H1 (cell line): ENCODE measurements at regions not wholly inside any gene's neighbourhood (a gene's known extent, or its start where the extent isn't known, plus 50 kb on each side); places are given as distances from the start of the nearest gene placed in this dataset.

Experiments
- CTCF ChIA-PET: fragments of 300-600 bp; sonication (Branson Sonifier 250); formaldehyde crosslinking; loops from one replicate; lab custom pipeline; 2021; ENCODE audit not compliant: partially characterized antibody; lab: Charles Lee
- POLR2A ChIA-PET: fragments of 300-600 bp; sonication (Branson Sonifier 250); formaldehyde crosslinking; loops from one replicate; lab custom pipeline; 2021; ENCODE audit warnings: inconsistent platforms; ENCODE audit not compliant: partially characterized antibody; lab: Charles Lee
- DNase-seq, 2 experiments: peaks; one replicate each; pipeline versions ENCODE4 v3.0.0 to v3.0.0-alpha.2; 2010 to 2022; ENCODE audit warnings: low spot score in 2 of 2, low read depth in 1 of 2, mixed read lengths in 1 of 2
- FAIRE-seq: peaks from 2 replicates; lab custom pipeline; 2011; peaks lifted over from hg19 to GRCh38; lab: Jason Lieb, UNC
- H2AFZ ChIP-seq: 2 replicates; pipeline ENCODE4 v1.8.1; 2012; ENCODE audit warnings: low read length, inconsistent platforms
- H2AK5ac ChIP-seq: 2 replicates; pipeline ENCODE4 v1.6.1; 2013; ENCODE audit warnings: low read depth, low read length
- H2BK120ac ChIP-seq: replicated peaks from 2 replicates; pipeline ENCODE3; 2013; ENCODE audit warnings: low read depth, low read length, inconsistent platforms
- H2BK12ac ChIP-seq: 2 replicates; pipeline ENCODE4 v1.6.1; 2013; ENCODE audit warnings: low read depth, low read length
- H2BK15ac ChIP-seq: 2 replicates; pipeline ENCODE4 v1.6.1; 2013; ENCODE audit warnings: low read length
- H2BK20ac ChIP-seq: 2 replicates; pipeline ENCODE4 v1.6.1; 2013; ENCODE audit warnings: low read length
- H2BK5ac ChIP-seq: 2 replicates; pipeline ENCODE4 v1.6.1; 2013; ENCODE audit warnings: low read depth, low read length
- H3K14ac ChIP-seq: 2 replicates; pipeline ENCODE4 v1.6.1; 2013; ENCODE audit warnings: inconsistent platforms; ENCODE audit not compliant: insufficient read length
- H3K18ac ChIP-seq: 2 replicates; pipeline ENCODE4 v1.6.1; 2013; ENCODE audit warnings: low read length; ENCODE audit errors: extremely low read depth
- H3K23ac ChIP-seq: 2 replicates; pipeline ENCODE4 v1.6.1; 2013; ENCODE audit warnings: inconsistent platforms; ENCODE audit not compliant: insufficient read length
- H3K23me2 ChIP-seq: 2 replicates; pipeline ENCODE4 v1.6.1; 2013; ENCODE audit warnings: low read depth, low read length
- H3K27ac ChIP-seq: 2 replicates; pipeline ENCODE4 v1.6.1; 2011; ENCODE audit warnings: low read depth, low read length, inconsistent platforms
- H3K27me3 ChIP-seq, 4 experiments: replicated peaks in 1 of 4; 1 replicate in 1 of 4; 2 replicates in 3 of 4; pipeline versions ENCODE4 v1.6.1 to v1.8.1; 2011 to 2013; ENCODE audit warnings: low read length in 3 of 4, mild to moderate bottlenecking in 3 of 4, inconsistent platforms in 2 of 4, mixed read lengths in 2 of 4, moderate library complexity in 1 of 4; ENCODE audit not compliant: control insufficient read depth in 3 of 4, insufficient read depth in 3 of 4; ENCODE audit errors: extremely low read depth in 1 of 4
- H3K36me3 ChIP-seq, 4 experiments: 2 replicates each; pipeline versions ENCODE4 v1.6.1 to v1.8.1; 2011 to 2013; ENCODE audit warnings: mild to moderate bottlenecking in 4 of 4, low read length in 3 of 4, moderate library complexity in 2 of 4, control low read depth in 1 of 4, inconsistent platforms in 1 of 4; ENCODE audit not compliant: insufficient read depth in 4 of 4, control insufficient read depth in 2 of 4
- H3K4ac ChIP-seq: replicated peaks from 2 replicates; pipeline ENCODE3; 2013; ENCODE audit warnings: low read length, low read depth, mixed read lengths, inconsistent platforms; ENCODE audit not compliant: insufficient read length
- H3K4me1 ChIP-seq, 4 experiments: replicated peaks in 1 of 4; 1 replicate in 1 of 4; 2 replicates in 3 of 4; pipeline versions ENCODE4 v1.6.1 to v1.8.1; 2011 to 2013; ENCODE audit warnings: low read length in 3 of 4, inconsistent platforms in 2 of 4, mixed read lengths in 1 of 4; ENCODE audit not compliant: insufficient read depth in 4 of 4, control insufficient read depth in 3 of 4
- H3K4me2 ChIP-seq, 2 experiments: 2 replicates each; pipeline versions ENCODE4 v1.6.1 to v1.8.1; 2011 to 2013; ENCODE audit warnings: low read depth in 2 of 2, low read length in 2 of 2, control low read depth in 1 of 2, inconsistent platforms in 1 of 2, mild to moderate bottlenecking in 1 of 2; ENCODE audit not compliant: insufficient read depth in 1 of 2
- H3K4me3 ChIP-seq, 4 experiments: fragments of 200-600, 300-600 bp in 1 of 4; sonication (generic), shearing (Covaris generic), sonication (Bioruptor Twin) in 1 of 4; 2 replicates each; pipeline versions ENCODE4 v1.5.1 to v1.8.1; 2011 to 2016; ENCODE audit warnings: low read length in 4 of 4, low read depth in 3 of 4, control low read depth in 2 of 4, inconsistent platforms in 2 of 4, mild to moderate bottlenecking in 2 of 4, mixed read lengths in 1 of 4, moderate library complexity in 1 of 4; ENCODE audit not compliant: insufficient read depth in 2 of 4; ENCODE audit errors: extremely low read depth in 1 of 4
- H3K56ac ChIP-seq: replicated peaks from 2 replicates; pipeline ENCODE3; 2013; ENCODE audit warnings: low read depth, mild to moderate bottlenecking, mixed read lengths, low read length, inconsistent platforms; ENCODE audit not compliant: insufficient read length
- H3K79me1 ChIP-seq: 2 replicates; pipeline ENCODE4 v1.6.1; 2013; ENCODE audit warnings: low read depth, low read length, control low read depth
- H3K79me2 ChIP-seq, 2 experiments: 2 replicates each; pipeline versions ENCODE4 v1.6.1 to v1.8.1; 2012 to 2013; ENCODE audit warnings: low read length in 2 of 2, mild to moderate bottlenecking in 2 of 2, inconsistent platforms in 1 of 2; ENCODE audit not compliant: insufficient read depth in 2 of 2, control insufficient read depth in 1 of 2
- H3K9ac ChIP-seq, 4 experiments: replicated peaks in 1 of 4; 1 replicate in 1 of 4; 2 replicates in 3 of 4; pipeline versions ENCODE4 v1.6.1 to v1.8.1; 2011 to 2013; ENCODE audit warnings: low read depth in 3 of 4, low read length in 3 of 4, control low read depth in 2 of 4, mild to moderate bottlenecking in 2 of 4, moderate library complexity in 2 of 4, inconsistent platforms in 1 of 4; ENCODE audit errors: extremely low read depth in 1 of 4
- H3K9me3 ChIP-seq, 2 experiments: 2 replicates each; pipeline versions ENCODE4 v1.6.1 to v1.8.1; 2012 to 2013; ENCODE audit warnings: mild to moderate bottlenecking in 2 of 2, moderate library complexity in 2 of 2, control low read depth in 1 of 2, inconsistent platforms in 1 of 2, low read depth in 1 of 2, low read length in 1 of 2, mixed read lengths in 1 of 2; ENCODE audit not compliant: insufficient read depth in 2 of 2
- H4K20me1 ChIP-seq, 2 experiments: replicated peaks in 1 of 2; 2 replicates each; pipeline versions ENCODE3 to v1.8.1; 2011 to 2013; ENCODE audit warnings: inconsistent platforms in 2 of 2, low read length in 2 of 2, mild to moderate bottlenecking in 1 of 2; ENCODE audit not compliant: insufficient read depth in 2 of 2, control insufficient read depth in 1 of 2
- H4K5ac ChIP-seq: 2 replicates; pipeline ENCODE4 v1.6.1; 2013; ENCODE audit warnings: low read length, low read depth, mixed read lengths, inconsistent platforms; ENCODE audit not compliant: insufficient read length
- H4K8ac ChIP-seq: 2 replicates; pipeline ENCODE4 v1.8.0; 2013; ENCODE audit warnings: mild to moderate bottlenecking, moderate library complexity, low read length, inconsistent platforms; ENCODE audit not compliant: insufficient read depth; ENCODE audit errors: extremely low read depth
- H4K91ac ChIP-seq: replicated peaks from 2 replicates; pipeline ENCODE3; 2013; ENCODE audit warnings: low read length, mixed read lengths, inconsistent platforms; ENCODE audit not compliant: insufficient read length
- ATF3 ChIP-seq: IDR thresholded peaks from 2 replicates; pipeline ENCODE4 v1.6.1; 2011; ENCODE audit warnings: low read depth, mild to moderate bottlenecking, low read length; ENCODE audit not compliant: insufficient read depth
- CHD2 ChIP-seq: IDR thresholded peaks from 2 replicates; pipeline ENCODE4 v1.6.1; 2012; ENCODE audit warnings: low read length, improper control_type of control experiment
- E2F6 ChIP-seq: IDR thresholded peaks from 2 replicates; pipeline ENCODE4 v1.6.1; 2012; ENCODE audit warnings: inconsistent platforms
- GABPA ChIP-seq: IDR thresholded peaks from 2 replicates; pipeline ENCODE4 v1.6.1; 2011; ENCODE audit warnings: mild to moderate bottlenecking, low read length, moderate library complexity, borderline replicate concordance; ENCODE audit not compliant: insufficient read depth
- GTF2F1 ChIP-seq: IDR thresholded peaks from 2 replicates; pipeline ENCODE4 v1.6.1; 2012; ENCODE audit warnings: low read depth, low read length, improper control_type of control experiment, borderline replicate concordance
- JUN ChIP-seq: IDR thresholded peaks from 2 replicates; pipeline ENCODE4 v1.6.1; 2011; ENCODE audit warnings: low read depth, mild to moderate bottlenecking, improper control_type of control experiment, low read length
- JUND ChIP-seq: IDR thresholded peaks from 2 replicates; pipeline ENCODE4 v1.6.1; 2011; ENCODE audit warnings: mild to moderate bottlenecking, improper control_type of control experiment, low read length
- POLR2A ChIP-seq, 2 experiments: IDR thresholded peaks; 1 replicate in 1 of 2; 2 replicates in 1 of 2; pipeline ENCODE4 v1.6.1; 2011; ENCODE audit warnings: low read depth in 2 of 2, low read length in 2 of 2, mild to moderate bottlenecking in 2 of 2; ENCODE audit errors: control extremely low read depth in 1 of 2
- POLR2AphosphoS5 ChIP-seq: IDR thresholded peaks from 2 replicates; pipeline ENCODE4 v1.6.1; 2011; ENCODE audit warnings: low read depth, low read length
- RAD21 ChIP-seq, 2 experiments: IDR thresholded peaks in 1 of 2; conservative IDR thresholded peaks in 1 of 2; 2 replicates each; pipeline ENCODE4 v1.6.1; 2011; ENCODE audit warnings: low read depth in 2 of 2, low read length in 2 of 2, improper control_type of control experiment in 1 of 2, inconsistent platforms in 1 of 2, mild to moderate bottlenecking in 1 of 2, moderate library complexity in 1 of 2
- RBBP5 ChIP-seq: IDR thresholded peaks from 2 replicates; pipeline ENCODE4 v1.7.1; 2012; ENCODE audit warnings: low read depth, mild to moderate bottlenecking, inconsistent platforms, low read length, moderate library complexity, borderline replicate concordance
- RFX5 ChIP-seq: IDR thresholded peaks from 2 replicates; pipeline ENCODE4 v1.6.1; 2011; ENCODE audit warnings: low read depth, low read length, improper control_type of control experiment, borderline replicate concordance
- SIRT6 ChIP-seq: IDR thresholded peaks from one replicate; pipeline ENCODE4 v1.7.1; 2012; ENCODE audit warnings: low read length, inconsistent platforms
- TCF12 ChIP-seq: IDR thresholded peaks from 2 replicates; pipeline ENCODE4 v1.6.1; 2011; ENCODE audit warnings: low read depth, mild to moderate bottlenecking, low read length
- ZNF274 ChIP-seq: IDR thresholded peaks from 2 replicates; pipeline ENCODE4 v1.7.0; 2012; ENCODE audit warnings: low read length, borderline replicate concordance; ENCODE audit errors: extremely low read depth
- WGBS, 2 experiments: shearing (Covaris generic) in 1 of 2; methylation state at CpG; one replicate each; pipeline versions ENCODE4 v1.1.6 to v1.1.7; 2013 to 2015; ENCODE audit warnings: low lambda C conversion rate in 2 of 2, mixed read lengths in 2 of 2, inconsistent platforms in 1 of 2, low coverage in 1 of 2, missing lambda C conversion rate in 1 of 2; ENCODE audit not compliant: insufficient replicate concordance in 2 of 2, insufficient coverage in 1 of 2, insufficient read length in 1 of 2; ENCODE audit errors: extremely low coverage in 1 of 2, missing lambda C conversion rate in 1 of 2; 5-methylcytosine and 5-hydroxymethylcytosine counted together

- no peak overlapping the region for H3K23ac ChIP-seq
- WGBS, 2 experiments: 89% methylated on average over 2 of the region's 2 CpGs; no CpG with 5 or more reads in 1 of the 2 experiments
- CTCF ChIA-PET: interaction anchor here (1.0 to 1.5 kb wide), 6 partner anchors 9 to 359 kb away, joined by 3 to 6 read pairs (median 3); no protein-coding TSS in a partner anchor
These were observed 364.0 kb upstream of the IL12A start for GRCh38 chr3:159624616-159625015.

More at GRCh38 chr3:159624616-159625015, 364.0 kb upstream of the IL12A start:
- POLR2A ChIA-PET: no interaction called here
- Histone ChIP-seq H3K27me3 (no peaks in the 10 kb centered on the region), H3K27ac (no peak overlapping the region), H3K4me3 (no peak overlapping the region), H3K4me2 (no peak overlapping the region), H4K91ac (no peak overlapping the region), H4K5ac (no peak overlapping the region), H3K79me2 (no peaks in the 10 kb centered on the region), H3K79me1 (no peaks in the 10 kb centered on the region), H3K18ac (no peak overlapping the region), H4K8ac (no peak overlapping the region), H3K9ac (no peak overlapping the region), H2BK15ac (no peak overlapping the region), H2BK20ac (no peak overlapping the region), H2AFZ (peak overlapping the region; percentile 38; the same call in 1 of the 2 replicates), H4K20me1 (no peaks in the 10 kb centered on the region), H3K23me2 (no peaks in the 10 kb centered on the region), H3K4me1 (no peaks in the 10 kb centered on the region), H3K4ac (no peak overlapping the region), H2BK12ac (no peak overlapping the region), H3K36me3 (no peaks in the 10 kb centered on the region), H2BK120ac (no peak overlapping the region), H3K9me3 (no peaks in the 10 kb centered on the region), H2AK5ac (no peak overlapping the region), H3K56ac (no peak overlapping the region), H3K14ac (no peak overlapping the region), H2BK5ac (no peak overlapping the region)
- DNase-seq (no peak), FAIRE-seq (no peak)
- TF ChIP-seq RBBP5: no peak
- TF ChIP-seq JUN: no peak
- no peak for TF ChIP-seq POLR2AphosphoS5
- TF ChIP-seq RAD21 (IDR thresholded peaks at IDR 0.05 in 1 of 2, conservative IDR thresholded peaks at IDR 0.05 in 1 of 2; ENCODE audit: low read depth in 2 of 2, low read length in 2 of 2): no peak
- TF ChIP-seq TCF12: no peak
- no peak for TF ChIP-seq E2F6
- TF ChIP-seq JUND: no peak
- no peak for TF ChIP-seq ZNF274
- TF ChIP-seq SIRT6: no peak
- TF ChIP-seq POLR2A (IDR thresholded peaks at IDR 0.05; ENCODE audit: control extremely low read depth in 1 of 2, low read depth in 2 of 2, low read length in 2 of 2): no peak
- no peak for TF ChIP-seq GTF2F1
- no peak for TF ChIP-seq RFX5
- TF ChIP-seq ATF3: no peak
- no peak for TF ChIP-seq CHD2
- no peak for TF ChIP-seq GABPA
